Hindlimb muscle (tissue), 1 donor: ENCODE measurements at regions not wholly inside any gene's neighbourhood (a gene's known extent, or its start where the extent isn't known, plus 50 kb on each side); places are given as distances from the start of the nearest gene placed in this dataset.
"Not testable (repeated sequence)": the region's sequence is repeated elsewhere in the genome, so short reads cannot be mapped to it uniquely, and the experiment has no call there.

Source experiments
- DNase-seq: peaks from one replicate; pipeline ENCODE4 v3.0.0-alpha.2; 2013

DNA sequence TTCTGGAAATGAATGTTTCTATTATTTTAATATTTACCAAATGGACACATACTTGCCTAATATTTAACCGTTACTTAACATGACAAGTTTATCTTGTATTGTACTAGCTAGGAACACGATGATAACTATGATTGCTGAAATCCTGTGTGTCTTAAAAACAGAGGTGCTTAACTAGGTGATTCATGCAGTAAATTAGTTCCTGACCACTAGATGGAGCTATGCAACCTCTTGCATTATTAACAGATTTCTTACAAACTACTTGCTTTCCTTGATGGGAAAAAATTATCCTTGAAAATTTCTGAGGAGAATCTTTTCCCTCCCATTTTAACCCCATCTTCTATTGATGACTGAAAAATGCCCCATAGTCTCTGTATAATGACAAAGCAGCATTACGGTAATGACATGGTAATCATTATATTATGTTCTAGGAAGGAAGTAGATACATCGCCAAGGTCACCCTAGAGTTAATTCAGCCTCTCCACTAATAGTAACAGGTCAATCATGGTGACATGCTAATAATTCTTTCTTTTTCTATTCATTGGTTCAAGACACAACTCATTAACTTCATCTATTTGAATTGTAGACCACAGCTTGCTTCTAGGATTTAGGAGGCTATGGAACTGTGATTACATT is 844.2 kb downstream of the RAPGEF2 start:
- peak; percentile 29 for DNase-seq

DNA sequence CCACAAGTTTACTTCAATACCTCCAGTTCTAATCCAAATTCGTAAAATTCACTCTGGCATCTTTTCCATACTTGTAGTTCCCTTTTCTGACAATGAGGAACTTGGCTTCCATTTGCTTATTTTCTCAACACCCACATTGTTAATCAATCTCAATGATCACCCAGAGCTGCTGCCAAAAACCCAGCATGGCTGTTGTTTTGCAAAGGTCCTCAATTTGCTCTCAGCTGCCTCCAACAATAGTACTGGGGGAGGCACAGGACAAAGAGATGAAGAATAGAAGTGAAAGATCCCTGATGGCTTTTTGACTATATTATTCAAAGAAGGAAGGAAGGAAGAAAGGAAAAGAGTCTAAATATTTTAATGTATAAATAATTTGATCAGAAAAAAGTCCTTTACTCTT is 847.8 kb downstream of the RAPGEF2 start:
- no peak for DNase-seq

DNA sequence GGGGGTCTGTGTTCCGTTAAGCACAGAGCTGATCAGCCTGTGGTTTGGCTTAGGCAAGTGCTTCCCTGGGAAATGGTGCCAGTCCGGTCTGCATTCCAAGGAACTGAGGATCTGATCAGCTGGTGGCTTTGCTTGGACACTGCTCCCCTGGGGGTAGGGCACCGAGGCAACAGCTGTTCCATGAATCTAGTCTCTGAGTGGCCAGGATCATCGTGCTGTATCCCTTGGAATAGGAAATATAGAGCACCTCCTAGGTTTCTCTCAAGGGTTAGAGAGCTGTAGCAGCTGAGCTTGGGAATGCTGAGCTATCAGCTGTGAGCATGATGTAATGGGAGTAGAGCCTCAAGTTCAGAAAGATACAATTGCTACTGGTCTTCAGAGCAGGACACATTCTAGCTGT is 863.9 kb downstream of the RAPGEF2 start:
- DNase-seq: no peak

DNA sequence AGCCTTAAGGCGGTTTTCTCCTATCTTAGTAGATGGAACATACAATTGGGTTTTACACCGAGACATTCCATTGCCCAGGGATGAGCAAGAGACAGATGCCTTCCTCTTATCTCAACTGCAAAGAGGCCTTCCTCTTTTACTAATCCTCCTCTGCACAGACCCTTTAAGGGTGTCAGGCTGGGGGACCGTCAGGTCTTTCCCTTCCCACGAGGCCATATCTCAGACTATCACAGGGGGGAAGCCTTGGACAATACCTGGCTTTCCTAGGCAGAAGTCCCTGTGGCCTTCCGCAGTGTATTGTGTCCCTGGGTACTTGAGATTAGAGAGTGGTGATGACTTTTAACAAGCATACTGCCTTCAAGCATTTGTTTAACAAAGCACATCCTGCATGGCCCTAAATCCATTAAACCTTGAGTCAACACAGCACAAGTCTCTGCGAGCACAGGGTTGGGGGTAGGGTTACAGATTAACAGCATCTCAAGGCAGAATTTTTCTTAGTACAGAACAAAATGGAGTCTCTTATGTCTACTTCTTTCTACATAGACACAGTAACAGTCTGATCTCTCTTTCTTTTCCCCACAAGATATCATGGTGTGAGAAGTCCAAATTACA is 874.1 kb downstream of the RAPGEF2 start:
- not testable (repeated sequence) for DNase-seq

DNA sequence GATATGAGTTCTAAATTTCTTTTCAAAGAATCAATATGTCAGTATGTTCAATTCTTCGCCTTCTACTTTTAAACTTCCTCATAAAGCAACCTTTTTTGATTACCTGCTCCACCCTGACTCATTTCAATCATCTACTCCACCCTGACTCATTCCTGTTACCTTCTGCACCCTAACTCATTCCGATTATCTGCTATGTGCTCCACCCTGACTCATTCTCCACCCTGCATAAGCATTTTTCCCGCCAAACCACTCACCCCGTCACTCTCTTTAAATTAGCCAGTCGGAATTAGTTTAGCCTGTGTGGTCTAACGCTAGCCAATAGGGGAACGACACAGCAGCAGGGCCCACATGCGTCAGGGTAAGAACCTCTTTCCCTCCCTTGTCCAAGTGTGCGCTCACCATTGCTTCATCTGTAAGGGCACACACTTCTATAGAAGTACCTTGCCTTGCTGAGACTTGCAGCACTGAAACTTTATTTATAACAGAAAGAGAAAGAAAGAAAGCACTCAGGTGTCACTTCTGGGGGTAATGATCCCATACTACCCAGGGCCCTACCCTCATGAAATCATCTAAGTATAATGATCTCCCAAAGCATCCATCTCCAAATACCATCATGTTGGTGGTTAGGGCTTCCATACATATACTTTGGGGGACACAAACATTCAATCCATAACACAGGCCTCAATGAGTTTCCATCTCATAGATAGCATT is 875.2 kb downstream of the RAPGEF2 start:
- no peak for DNase-seq

DNA sequence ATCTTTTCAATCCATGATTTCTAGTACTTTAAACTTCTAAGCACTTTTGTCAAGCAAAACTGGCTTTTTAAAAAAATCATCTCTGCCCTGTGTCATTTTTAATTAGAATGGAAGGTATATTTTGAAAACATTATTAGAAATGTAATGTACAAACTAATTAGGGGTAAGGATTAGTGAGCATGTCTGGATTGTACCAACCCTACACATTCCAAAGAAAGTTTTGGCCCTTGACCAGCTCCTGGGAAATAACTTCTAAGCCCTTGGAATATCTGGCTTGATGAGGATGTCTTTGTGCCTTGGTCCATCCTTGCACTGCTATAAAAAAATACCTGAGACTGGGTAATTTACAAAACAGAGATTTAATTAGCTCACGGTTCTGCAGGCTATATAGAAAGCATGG is 876.5 kb downstream of the RAPGEF2 start:
- DNase-seq: no peak

DNA sequence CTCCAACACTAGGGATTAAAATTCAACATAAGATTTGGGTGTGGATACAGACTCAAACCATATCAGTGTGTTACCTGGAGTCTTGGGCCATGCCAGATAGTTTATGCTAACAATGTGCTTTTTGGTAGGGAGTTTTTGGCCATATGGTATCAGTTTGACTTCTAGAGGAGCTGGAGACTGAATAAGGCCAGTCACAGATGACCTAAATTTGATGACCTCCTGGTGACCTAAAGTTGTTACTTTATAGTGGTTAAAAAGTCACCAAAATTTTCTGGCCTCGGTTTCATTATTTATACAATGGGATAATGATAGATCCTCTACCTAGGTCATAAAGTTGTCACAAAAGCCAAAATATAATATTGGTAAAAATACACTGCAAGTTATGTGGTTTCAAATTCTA is 877.1 kb downstream of the RAPGEF2 start:
- no peak for DNase-seq

DNA sequence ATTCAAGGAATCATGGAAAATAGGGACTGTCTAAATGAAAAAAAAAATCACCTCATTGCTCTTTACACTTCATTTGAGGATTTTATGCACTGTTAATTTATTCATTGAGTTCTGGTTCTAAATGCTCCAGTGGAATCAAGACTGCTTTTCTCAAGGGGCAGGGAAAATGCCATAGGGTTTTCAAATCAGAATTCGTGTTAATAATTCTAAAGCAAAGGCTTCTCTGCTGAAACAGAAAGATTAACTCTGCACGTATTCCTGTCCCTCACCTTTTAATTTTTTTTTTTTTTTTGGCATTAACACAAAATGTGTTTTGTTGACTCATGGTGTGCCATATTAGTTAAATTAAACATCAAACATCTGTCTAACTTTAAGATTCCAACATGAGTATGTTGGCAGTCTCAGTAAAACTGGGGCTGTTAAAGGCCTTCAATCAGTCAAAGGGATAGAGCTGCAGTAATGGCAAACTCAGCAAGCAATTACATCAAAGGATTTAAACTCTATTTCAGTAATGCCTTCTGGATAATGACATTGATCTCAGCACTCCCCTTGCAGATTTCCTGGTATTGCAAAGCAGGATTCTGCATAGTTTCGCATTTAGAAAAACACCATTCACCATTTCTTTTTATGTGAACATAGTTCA is 878.1 kb downstream of the RAPGEF2 start:
- no peak for DNase-seq

DNA sequence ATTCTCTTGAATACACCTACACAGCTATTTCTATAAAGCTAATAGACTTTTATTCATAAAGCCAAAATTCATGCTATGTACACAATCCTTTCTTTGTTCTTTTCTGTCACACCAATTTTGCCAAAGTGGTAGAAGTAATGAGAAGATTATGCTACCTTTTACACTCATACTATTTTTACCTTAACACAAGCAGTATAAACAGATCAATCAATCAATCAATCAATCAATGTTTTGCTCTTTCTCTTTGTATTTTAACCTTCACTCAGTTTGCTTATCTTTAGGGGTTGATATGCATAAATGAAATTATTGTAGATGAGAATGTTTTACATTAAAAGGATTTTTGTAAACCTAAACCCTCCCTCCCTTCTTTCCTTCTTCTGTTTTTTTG is 878.6 kb downstream of the RAPGEF2 start:
- no peak for DNase-seq

DNA sequence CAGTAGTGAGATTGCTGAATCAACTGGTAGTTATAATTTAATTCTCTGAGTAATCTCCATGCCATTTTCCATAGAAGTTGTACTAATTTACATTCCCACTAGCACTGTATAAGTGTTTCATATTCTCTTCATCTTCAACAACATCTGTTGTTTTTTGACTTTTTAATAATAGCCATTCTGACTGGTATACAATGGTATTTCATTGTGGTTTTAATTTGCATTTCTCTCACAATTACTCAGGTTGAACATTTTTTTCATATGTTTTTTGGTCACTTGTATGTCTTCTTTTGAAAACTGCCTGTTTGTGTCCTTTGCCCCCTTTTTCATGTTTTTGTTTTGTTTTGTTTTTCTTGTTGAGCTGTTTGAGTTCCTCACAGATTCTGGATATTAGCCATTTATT is 880.2 kb downstream of the RAPGEF2 start:
- DNase-seq: no peak

DNA sequence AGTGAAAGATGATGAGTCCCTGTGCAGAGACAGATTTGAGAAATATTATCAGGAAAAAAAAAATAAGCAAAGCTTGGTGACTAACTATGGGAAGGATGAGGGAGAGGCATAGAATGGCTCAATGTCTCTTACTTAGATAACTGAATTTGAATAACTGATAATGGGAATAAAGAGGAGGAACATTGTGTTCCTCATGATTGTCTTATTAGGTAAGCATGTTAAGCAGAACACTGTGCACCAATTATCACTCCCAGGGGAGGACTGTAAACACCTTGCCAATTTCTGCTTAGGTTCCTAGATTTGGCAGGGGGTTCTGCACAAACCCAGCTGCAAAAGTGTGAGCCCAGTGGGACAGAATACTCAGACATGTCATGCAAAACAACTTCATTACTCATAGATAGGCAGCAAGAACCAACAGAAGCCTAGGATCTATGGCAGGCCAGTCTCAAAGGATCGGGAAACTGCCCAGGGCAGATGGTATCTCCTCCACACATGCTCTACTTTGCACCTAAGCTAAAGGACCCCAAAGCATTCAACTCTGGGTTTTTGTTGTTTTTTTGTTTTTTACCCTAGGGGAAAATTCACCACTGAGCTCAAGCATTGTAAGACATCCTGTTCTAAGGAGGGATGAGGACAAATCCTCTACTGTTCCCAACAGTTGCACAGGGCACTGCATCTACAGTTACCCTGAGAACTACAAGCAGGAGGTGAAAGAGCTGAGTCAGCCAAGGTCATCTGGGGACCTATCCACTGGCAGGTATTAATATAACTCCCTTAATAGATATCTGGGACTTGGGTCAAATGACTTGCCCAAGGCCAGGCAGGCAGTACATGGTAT is 907.0 kb downstream of the RAPGEF2 start:
- no peak for DNase-seq

DNA sequence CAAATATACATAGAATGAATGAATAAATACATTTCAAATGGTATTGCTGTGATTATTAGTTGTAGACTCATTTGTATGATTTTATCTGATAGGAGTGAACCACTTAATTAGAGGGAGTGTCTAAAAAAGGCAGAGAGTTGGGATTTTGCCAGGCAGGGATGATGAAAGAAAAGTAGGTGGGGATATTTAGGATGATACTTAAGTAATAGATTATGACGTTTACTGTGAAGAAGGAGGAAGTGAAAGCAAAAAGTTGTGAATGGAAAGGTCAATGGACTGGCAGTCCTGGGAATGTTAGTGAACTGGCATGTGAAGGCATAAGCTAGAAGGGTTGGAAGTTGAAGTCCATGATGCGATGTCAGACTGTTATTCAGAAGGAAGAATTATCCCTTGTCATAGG is 917.1 kb downstream of the RAPGEF2 start:
- no peak for DNase-seq

DNA sequence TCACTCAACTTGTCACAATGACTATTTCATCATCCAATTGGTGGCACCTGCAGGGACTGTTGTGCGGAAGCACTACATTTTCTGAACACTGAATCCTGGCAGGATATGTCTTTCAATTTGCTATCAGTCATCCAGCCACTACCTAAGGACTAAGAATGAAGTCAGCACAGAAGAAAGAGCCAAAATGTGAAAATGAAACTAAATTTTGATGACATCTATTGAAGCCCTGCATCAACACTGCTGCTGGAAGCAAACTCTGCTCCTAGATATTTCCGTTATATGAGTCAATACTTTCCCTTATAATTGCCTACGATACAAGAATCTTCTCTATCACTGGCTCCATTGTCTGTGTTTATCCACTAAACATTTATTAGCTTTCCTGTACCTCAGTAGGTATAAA is 917.9 kb downstream of the RAPGEF2 start:
- DNase-seq: no peak

DNA sequence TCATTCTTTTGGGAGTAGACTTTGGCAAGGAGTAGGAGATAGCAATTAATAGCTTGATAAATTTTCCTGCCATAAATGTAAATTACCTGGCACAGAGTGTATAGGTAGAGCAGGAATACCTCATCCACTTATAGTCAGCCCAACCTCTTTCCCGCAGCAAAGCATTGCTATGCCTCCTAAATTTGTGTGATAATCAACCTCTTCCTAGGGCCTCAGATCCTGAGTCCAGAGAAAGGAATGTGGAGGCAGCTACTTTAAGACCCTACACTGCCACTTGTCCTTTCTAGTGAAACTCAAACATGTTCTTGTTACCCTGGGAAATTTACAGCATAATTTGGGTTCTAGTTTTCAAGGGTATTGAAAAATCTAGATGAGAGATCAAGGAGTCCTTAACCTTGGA is 919.0 kb downstream of the RAPGEF2 start:
- no peak for DNase-seq

DNA sequence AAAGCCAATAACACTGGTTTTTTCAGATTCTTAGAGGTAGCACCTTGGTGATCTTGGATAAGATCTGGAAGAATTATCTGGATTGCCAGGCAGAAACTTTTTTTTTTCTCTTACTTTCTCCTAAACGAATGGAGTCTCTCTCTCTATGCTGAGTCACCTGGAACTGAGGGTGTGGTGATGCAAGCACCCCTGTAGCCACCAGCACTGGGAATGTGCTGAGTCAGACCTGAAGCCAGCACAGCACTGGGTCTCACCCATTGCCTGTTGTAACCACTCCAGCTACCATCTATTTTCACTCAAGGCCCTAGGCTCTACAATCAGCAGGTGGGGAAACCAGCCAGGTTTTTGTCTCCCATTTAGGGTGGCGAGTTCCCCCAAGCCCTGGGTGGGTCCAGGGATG is 923.8 kb downstream of the RAPGEF2 start:
- DNase-seq: no peak

DNA sequence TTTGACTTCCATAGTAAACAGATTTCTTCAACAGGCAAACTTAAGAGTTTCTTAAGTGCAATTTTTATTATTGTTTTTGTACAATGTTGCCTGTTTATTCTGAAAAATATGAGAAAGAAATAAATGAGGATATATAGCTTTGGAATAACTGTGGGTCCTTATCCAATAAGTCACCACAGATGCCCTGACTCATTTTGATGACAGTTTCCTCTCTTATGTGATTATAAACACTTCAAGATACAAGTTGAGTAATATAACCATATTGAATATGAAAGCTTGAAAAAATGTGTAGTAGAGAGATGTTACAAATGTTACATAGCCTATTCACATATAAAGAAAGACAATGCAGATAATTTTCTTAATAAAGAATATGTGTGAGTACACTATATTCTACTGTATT is 931.6 kb downstream of the RAPGEF2 start:
- DNase-seq: no peak

DNA sequence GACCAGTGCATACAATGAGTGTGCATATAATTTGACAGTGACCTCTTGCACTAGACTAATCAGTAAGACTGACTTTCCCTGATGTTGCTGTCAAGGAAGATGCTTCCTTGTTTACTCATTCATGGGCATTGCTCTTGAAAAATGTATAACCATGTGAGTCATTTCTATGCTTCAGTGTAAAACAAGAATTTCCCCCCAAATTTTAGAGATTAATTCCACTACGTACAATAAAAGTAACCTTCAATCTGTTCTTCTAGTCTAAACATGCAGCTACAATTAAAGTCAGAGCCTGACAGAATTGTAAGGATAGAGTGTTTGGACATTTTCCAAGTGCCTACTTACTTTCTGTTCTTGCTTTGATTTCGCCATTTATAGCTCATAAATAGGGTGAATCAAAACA is 935.7 kb downstream of the RAPGEF2 start:
- DNase-seq: no peak

DNA sequence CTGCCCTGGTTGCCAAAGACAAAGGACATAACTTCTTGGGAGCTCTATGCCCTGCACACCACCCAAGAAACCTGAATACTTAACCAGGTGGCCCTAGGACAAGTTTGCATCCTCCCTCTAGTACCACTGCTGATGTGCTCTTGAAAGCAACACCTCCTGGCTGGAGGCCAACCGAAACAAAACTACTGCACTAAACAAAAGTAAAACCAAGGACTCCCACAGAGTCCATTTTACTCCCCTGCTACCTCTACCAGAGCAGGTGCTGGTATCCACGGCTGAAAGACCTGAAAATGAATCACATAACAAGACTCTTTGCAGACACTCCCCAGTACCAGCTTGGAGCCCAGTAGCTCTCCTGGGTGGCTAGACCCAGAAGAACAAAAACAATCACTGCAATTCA is 941.8 kb downstream of the RAPGEF2 start:
- DNase-seq: no peak

DNA sequence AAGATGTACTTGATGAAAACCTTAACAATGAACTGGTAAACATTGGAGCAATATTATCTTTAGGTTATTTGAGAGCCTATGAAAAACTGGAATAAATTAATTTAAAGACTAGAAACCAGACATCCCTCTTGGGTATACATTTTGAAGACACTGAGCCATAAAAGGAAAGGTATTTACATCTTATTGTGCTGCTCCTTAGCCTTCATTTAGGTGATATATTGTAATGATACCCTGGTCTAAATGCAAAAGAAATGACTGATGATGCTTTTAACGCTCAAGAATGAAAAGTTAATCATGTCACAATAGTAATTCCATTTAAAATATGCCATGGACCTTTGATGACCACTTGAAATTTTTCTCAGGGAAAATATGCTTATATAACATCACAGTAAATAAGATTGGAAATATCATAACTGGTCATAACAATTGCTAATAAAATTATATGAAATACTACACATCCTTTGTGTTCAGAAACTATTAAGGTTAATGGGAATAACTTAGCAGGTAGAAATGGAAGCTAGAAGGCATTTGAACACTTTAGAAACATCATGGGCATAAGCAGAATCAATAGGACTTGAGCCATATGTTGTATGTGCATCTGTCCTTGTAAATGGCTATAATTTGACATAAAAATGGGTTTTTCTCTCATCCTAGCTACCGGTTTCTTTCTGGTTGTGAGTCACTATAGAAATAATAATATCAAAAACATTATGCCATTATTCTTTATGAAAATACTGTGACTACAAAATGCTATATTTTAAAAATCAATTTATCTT is 979.7 kb downstream of the RAPGEF2 start:
- no peak for DNase-seq

DNA sequence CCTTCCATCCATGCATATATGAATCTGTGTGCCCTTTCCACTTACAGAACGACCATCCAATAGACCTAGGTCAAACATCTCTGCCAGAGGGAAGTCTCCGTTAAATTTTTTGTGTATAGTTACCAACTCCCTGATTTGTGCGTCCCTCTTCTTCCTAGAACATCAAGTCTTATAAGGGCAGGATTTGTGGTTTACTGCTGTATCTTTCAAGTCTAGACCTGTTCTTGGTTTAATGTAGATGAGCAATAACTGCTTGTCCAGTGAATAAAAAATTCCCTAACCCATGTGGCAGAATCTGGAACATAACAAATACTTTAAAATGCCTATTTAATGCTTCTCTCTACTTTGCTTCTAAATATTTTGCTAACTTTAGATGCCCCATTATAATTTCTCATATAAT is 988.8 kb downstream of the RAPGEF2 start:
- no peak for DNase-seq

DNA sequence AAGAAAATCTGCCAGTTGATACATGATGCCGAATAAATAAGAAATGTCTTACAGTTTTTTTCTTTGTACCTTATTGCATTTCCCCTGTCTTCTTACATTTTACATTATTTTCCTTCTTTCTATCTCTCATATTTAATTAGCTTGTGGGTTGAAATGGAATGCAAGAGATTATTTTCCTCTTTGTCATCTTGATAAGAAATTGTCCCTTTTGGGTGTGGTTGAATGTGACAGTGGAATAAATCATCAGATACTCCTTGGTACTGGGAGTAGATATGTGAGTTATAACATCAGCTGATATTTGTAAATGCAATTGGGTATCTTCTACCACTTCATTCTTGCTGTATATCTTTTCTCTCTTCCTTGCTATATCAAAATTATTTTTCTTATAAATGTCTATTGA is 997.4 kb downstream of the RAPGEF2 start:
- no peak for DNase-seq

DNA sequence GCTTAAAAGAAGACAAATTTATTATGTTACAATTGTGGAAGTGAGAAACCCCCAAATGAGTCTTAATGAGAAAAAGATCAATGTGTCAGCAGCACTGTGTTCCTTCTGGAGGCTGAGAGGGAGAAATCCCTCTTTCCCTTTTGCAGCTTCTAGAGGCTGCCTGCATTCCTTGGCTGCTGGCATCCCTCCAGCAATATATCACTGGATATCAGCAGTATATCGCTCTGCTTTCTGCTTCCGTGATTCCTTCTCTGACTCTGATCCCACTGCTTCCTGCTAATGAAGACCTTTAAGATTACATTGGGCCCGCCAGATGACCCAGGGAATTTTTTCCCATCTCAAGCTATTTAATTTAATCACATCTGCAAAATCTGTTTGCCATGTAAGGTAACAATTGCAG is 1008.0 kb downstream of the RAPGEF2 start:
- no peak for DNase-seq
